Lower lobe of right lung (tissue), 2 donors: ENCODE measurements at regions not wholly inside any gene's neighbourhood (a gene's known extent, or its start where the extent isn't known, plus 50 kb on each side); places are given as distances from the start of the nearest gene placed in this dataset.
"Not testable (repeated sequence)": the region's sequence is repeated elsewhere in the genome, so short reads cannot be mapped to it uniquely, and the experiment has no call there.

Experiments
- ATAC-seq, 2 donors: fragments of 200-7000 bp; cut with Tn5 transposase; one replicate each; pipeline ENCODE4 v1.9.1; 2020 to 2022; ENCODE audit warnings: mild to moderate bottlenecking in 2 of 2, moderate library complexity in 2 of 2
- DNase-seq: peaks from one replicate; pipeline ENCODE4 v3.0.0-alpha.2; 2020
- H3K27ac ChIP-seq: fragments of 200-600 bp; one replicate; pipeline ENCODE4 v1.8.0; 2022
- H3K27me3 ChIP-seq: fragments of 200-600 bp; one replicate; pipeline ENCODE4 v1.8.0; 2022; ENCODE audit warnings: low read depth
- H3K36me3 ChIP-seq: fragments of 200-600 bp; one replicate; pipeline ENCODE4 v1.8.0; 2022; ENCODE audit warnings: mild to moderate bottlenecking
- H3K4me1 ChIP-seq: fragments of 200-600 bp; one replicate; pipeline ENCODE4 v1.8.0; 2022
- H3K4me3 ChIP-seq: fragments of 200-600 bp; one replicate; pipeline ENCODE4 v1.8.0; 2022; ENCODE audit warnings: mild to moderate bottlenecking
- H3K9me3 ChIP-seq: fragments of 200-600 bp; one replicate; pipeline ENCODE4 v1.8.0; 2022
- intact Hi-C: fragments of 100-400 bp; cut with DNase I; formaldehyde crosslinking; loops from one replicate; pipeline ENCODE4 v1.11.0; 2022
- TF ChIP-seq, protein P1 (sequence below): fragments of 200-600 bp; IDR thresholded peaks from one replicate; pipeline ENCODE4 v1.8.0; 2022; ENCODE audit warnings: antibody characterized with exemption, mild to moderate bottlenecking
- donor health status: DM: no; HTN: yes; CAD: no; lungs with severe emphysema.

DNA sequence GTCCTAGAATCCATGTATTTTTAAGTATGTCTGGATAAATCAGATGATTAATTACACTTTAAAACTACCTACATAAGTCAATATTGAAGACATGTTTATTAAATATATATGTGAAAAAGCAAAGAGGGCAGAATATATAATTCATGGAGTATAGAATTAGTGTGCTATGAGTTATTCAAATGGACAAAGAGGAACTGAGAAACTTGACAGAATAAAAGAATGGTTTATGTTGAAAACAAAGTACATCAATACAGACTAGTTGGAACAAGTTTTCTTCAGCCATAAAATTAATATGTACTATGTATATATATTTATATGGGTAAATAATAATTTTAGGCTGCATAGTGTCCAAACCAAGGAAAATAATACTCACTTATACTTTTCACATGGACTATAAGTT, 173.5 kb downstream of the NPFFR2 start:
- Histone ChIP-seq H3K36me3 (no peaks in the 10 kb centered on the region), H3K27me3 (no peaks in the 10 kb centered on the region), H3K4me1 (no peaks in the 10 kb centered on the region), H3K9me3 (no peaks in the 10 kb centered on the region), H3K4me3 (no peak overlapping the region), H3K27ac (no peak overlapping the region)
- TF ChIP-seq, protein P1, sequence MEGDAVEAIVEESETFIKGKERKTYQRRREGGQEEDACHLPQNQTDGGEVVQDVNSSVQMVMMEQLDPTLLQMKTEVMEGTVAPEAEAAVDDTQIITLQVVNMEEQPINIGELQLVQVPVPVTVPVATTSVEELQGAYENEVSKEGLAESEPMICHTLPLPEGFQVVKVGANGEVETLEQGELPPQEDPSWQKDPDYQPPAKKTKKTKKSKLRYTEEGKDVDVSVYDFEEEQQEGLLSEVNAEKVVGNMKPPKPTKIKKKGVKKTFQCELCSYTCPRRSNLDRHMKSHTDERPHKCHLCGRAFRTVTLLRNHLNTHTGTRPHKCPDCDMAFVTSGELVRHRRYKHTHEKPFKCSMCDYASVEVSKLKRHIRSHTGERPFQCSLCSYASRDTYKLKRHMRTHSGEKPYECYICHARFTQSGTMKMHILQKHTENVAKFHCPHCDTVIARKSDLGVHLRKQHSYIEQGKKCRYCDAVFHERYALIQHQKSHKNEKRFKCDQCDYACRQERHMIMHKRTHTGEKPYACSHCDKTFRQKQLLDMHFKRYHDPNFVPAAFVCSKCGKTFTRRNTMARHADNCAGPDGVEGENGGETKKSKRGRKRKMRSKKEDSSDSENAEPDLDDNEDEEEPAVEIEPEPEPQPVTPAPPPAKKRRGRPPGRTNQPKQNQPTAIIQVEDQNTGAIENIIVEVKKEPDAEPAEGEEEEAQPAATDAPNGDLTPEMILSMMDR: no peak
- DNase-seq: no peak
- intact Hi-C loops: no loop called here
- ATAC-seq: no peak

DNA sequence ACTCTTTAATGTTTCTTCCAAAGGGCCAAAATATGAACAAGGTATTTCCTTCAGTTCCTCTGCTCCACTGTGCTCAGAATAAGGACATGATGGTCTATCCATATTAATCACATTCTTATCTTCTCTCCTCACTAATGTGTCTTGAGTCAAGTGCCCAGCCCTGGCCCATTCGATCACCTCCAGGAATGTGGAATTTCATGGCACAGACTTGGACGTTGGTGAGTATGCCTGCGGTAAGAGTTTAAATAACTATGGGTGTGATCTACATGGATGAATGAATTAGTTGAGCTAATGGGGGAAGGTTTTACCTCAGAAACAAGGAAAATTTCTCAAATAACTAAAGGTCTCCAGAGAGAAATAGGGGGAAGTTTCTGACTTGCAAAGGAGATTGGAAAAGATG, 174.0 kb downstream of the NPFFR2 start:
- DNase-seq (no peak), ATAC-seq (no peak)
- Histone ChIP-seq H3K27me3 (no peaks in the 10 kb centered on the region), H3K27ac (no peak overlapping the region), H3K9me3 (no peaks in the 10 kb centered on the region), H3K36me3 (no peaks in the 10 kb centered on the region), H3K4me3 (no peak overlapping the region), H3K4me1 (no peaks in the 10 kb centered on the region)
- TF ChIP-seq, protein P1: no peak
- intact Hi-C loops: no loop called here

DNA sequence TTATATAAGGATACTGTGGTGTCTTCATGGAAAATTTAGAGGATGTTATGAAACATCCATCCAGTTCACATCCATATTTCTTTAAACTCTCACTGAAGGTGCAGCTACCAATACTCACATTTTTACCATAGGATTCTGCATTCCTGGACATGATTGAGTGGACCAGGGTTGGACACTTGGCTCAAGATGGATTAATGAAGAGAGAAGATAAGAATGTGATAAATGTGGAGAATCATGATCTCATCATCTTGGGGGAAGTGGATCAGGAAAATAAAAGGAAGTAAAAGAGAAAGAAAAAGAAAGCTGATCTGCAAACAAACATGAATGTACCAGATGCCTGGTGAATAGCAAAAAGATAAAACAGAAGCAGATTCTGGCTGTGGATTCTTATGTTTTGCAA, 175.4 kb downstream of the NPFFR2 start:
- Histone ChIP-seq H3K4me3 (no peak overlapping the region), H3K27ac (no peak overlapping the region), H3K9me3 (no peaks in the 10 kb centered on the region), H3K27me3 (no peaks in the 10 kb centered on the region), H3K4me1 (no peaks in the 10 kb centered on the region), H3K36me3 (no peaks in the 10 kb centered on the region)
- no peak for DNase-seq
- intact Hi-C loops: no loop called here
- ATAC-seq: no peak
- TF ChIP-seq, protein P1: no peak

DNA sequence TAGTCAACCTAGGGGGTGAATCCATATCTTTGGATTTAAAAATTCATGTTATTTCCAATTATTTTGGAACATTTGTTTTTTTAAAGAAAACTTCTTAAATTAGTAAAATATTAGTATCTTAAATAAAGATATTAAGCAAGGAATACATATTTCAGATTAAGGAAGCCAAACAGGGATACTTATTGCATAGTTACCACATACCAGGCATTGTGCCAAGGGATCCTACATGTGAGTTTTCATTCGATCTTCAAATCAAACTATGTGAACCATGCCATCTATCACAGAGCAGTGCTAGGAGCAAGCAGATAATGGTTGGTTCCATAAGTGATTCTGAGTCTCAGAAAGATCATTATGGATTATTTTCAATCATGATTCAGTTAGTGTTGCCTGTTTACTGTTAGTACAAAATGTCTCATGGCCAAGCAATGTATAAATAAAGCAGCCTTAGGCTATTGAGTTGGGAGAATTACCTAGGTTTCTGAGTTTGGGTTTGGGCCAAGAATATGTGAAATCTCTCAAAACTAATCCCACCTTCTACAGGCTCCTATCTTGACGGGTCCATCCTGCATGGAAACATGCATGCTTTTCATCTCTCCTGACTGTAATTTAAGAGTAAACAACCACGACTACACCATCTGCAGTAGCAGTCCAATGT, 176.7 kb downstream of the NPFFR2 start:
- ATAC-seq: no peak
- H3K27me3 ChIP-seq: no peaks in the 10 kb centered on the region

DNA sequence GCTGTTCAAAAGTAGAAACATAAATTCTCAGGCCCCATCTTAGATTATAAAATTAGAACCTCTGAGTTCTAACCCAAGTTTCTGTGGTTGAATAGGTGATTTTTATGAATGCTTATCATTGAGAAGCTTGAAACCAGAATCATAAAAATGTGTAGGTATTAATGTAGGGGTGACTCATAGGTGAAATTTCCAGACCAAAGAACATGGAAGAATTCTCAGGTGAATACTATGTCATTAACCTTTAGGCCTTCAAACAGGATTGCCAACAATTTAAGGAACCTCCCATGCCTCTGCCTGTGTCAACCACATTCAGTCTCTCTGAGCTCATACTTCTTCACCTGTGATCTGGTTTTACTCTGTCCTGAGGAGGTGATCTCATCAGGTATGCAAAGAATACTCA, 177.8 kb downstream of the NPFFR2 start:
- intact Hi-C loops: no loop called here
- ATAC-seq: peak in 1 of 2 donors; percentile 37
- no peak overlapping the region for H3K27ac ChIP-seq
- no peak for DNase-seq
- TF ChIP-seq, protein P1: no peak
- no peaks in the 10 kb centered on the region for H3K36me3 ChIP-seq
- no peaks in the 10 kb centered on the region for H3K4me1 ChIP-seq
- H3K4me3 ChIP-seq: no peak overlapping the region
- H3K27me3 ChIP-seq: no peaks in the 10 kb centered on the region
- H3K9me3 ChIP-seq: no peaks in the 10 kb centered on the region

More for the DNA sequence above, 176.7 kb downstream of the NPFFR2 start:
- H3K9me3 ChIP-seq: no peaks in the 10 kb centered on the region
- TF ChIP-seq, protein P1: no peak
- intact Hi-C loops: no loop called here
- no peak for DNase-seq
- H3K36me3 ChIP-seq: no peaks in the 10 kb centered on the region
- no peak overlapping the region for H3K27ac ChIP-seq
- H3K4me1 ChIP-seq: no peaks in the 10 kb centered on the region
- H3K4me3 ChIP-seq: no peak overlapping the region

DNA sequence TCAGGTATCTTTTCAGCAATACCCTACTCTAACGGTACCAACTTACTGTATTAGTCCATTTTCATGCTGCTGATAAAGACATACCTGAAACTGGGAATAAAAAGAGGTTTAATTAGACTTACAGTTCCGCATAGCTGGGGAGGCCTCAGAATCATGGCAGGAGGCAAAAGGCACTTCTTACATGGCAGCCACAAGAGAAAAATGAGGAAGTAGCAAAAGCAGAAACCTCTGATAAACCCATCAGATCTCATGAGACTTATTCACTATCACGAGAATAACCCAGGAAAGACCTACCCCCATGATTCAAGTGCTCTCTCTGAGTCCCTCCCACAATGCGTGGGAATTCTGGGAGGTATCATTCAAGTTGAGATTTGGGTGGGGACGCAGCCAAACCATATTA, 182.0 kb downstream of the NPFFR2 start:
- ATAC-seq, DNase-seq, H3K27me3 ChIP-seq, H3K4me3 ChIP-seq, intact Hi-C loops, H3K9me3 ChIP-seq, H3K4me1 ChIP-seq, H3K27ac ChIP-seq, H3K36me3 ChIP-seq: not testable (repeated sequence)
